Upper lobe of left lung (tissue), 6 donors: ENCODE measurements at regions not wholly inside any gene's neighbourhood (a gene's known extent, or its start where the extent isn't known, plus 50 kb on each side); places are given as distances from the start of the nearest gene placed in this dataset.

ENCODE experiments used
- ATAC-seq, 2 donors: fragments of 200-7000 bp; cut with Tn5 transposase; one replicate each; pipeline ENCODE4 v1.9.1; 2022; ENCODE audit warnings: mild to moderate bottlenecking in 2 of 2, moderate library complexity in 2 of 2; ENCODE audit not compliant: low FRiP score in 2 of 2
- DNase-seq, 2 donors: peaks; one replicate each; pipeline ENCODE4 v3.0.0-alpha.2; 2019 to 2020
- H3K27ac ChIP-seq, 4 donors: fragments of 200-600 bp; sonication (generic); one replicate each; pipeline ENCODE4 v1.5.1; 2016 to 2019
- H3K27me3 ChIP-seq, 4 donors: fragments of 200-600 bp; sonication (generic); one replicate each; pipeline ENCODE4 v1.5.1; 2017 to 2019
- H3K36me3 ChIP-seq, 4 donors: fragments of 200-600 bp; sonication (generic); one replicate each; pipeline ENCODE4 v1.5.1; 2016 to 2019
- H3K4me1 ChIP-seq, 4 donors: fragments of 200-600 bp; sonication (generic); one replicate each; pipeline ENCODE4 v1.5.1; 2018 to 2019
- H3K4me3 ChIP-seq, 4 donors: fragments of 200-600 bp; sonication (generic); one replicate each; pipeline ENCODE4 v1.5.1; 2017 to 2019; ENCODE audit warnings: mild to moderate bottlenecking in 2 of 4, moderate library complexity in 1 of 4
- H3K9me3 ChIP-seq, 4 donors: fragments of 200-600 bp; sonication (generic); one replicate each; pipeline ENCODE4 v1.5.1; 2018 to 2019
- EP300 ChIP-seq, 4 donors: sonication (generic); formaldehyde crosslinking; IDR thresholded peaks; one replicate each; pipeline ENCODE4 v1.5.1; 2017; ENCODE audit warnings: antibody characterized with exemption in 4 of 4, control low read depth in 2 of 4
- POLR2A ChIP-seq, 4 donors: fragments of 450-650 bp; IDR thresholded peaks; one replicate each; pipeline ENCODE4 v1.5.1; 2016 to 2017; ENCODE audit warnings: antibody characterized with exemption in 4 of 4, mild to moderate bottlenecking in 2 of 4
- POLR2AphosphoS5 ChIP-seq, 2 donors: sonication (generic); formaldehyde crosslinking; IDR thresholded peaks; one replicate each; pipeline ENCODE4 v1.5.1; 2017; ENCODE audit warnings: antibody characterized with exemption in 2 of 2
- WGBS, 2 donors: methylation state at CpG; one replicate each; pipeline ENCODE4 v1.1.5; 2017 to 2018; 5-methylcytosine and 5-hydroxymethylcytosine counted together
- TF ChIP-seq, protein P1 (sequence below), 6 experiments: fragments of 450-650 bp in 4 of 6; fragments of 200-600 bp in 2 of 6; sonication (generic) in 2 of 6; IDR thresholded peaks; one replicate each; pipeline ENCODE4 v1.5.1; 2016 to 2019; ENCODE audit warnings: antibody characterized with exemption in 6 of 6
- donor health status: DM: no; HTN: no; CAD: no; lungs with moderate emphysema.
- donor health status: DM: no; HTN: yes; CAD: no; lungs with severe emphysema.

DNA sequence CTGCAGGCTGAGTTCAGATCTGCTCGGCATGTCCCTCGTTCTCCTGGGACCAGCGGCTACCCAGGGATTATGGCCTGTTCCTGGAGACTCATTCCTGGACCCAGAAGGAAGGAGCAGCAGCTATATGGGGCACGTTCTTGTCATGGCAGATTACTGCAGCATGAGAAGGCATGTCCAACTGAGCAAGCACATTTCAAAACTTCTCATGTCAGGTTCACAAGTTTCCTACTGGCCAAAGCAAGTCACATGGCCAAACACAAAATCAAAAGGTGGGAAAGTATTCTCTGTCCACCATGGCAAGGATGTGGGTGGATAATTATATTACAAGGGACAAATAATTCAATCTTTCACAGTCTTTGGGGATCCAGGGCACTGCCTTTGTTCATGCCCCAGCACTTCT, 71.9 kb upstream of the C15orf39 start:
- no peak for TF ChIP-seq EP300 (IDR thresholded peaks at IDR 0.05)
- no peak for TF ChIP-seq POLR2AphosphoS5 (IDR thresholded peaks at IDR 0.05)
- TF ChIP-seq POLR2A (IDR thresholded peaks at IDR 0.05): no peak
- TF ChIP-seq, protein P1, sequence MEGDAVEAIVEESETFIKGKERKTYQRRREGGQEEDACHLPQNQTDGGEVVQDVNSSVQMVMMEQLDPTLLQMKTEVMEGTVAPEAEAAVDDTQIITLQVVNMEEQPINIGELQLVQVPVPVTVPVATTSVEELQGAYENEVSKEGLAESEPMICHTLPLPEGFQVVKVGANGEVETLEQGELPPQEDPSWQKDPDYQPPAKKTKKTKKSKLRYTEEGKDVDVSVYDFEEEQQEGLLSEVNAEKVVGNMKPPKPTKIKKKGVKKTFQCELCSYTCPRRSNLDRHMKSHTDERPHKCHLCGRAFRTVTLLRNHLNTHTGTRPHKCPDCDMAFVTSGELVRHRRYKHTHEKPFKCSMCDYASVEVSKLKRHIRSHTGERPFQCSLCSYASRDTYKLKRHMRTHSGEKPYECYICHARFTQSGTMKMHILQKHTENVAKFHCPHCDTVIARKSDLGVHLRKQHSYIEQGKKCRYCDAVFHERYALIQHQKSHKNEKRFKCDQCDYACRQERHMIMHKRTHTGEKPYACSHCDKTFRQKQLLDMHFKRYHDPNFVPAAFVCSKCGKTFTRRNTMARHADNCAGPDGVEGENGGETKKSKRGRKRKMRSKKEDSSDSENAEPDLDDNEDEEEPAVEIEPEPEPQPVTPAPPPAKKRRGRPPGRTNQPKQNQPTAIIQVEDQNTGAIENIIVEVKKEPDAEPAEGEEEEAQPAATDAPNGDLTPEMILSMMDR (IDR thresholded peaks at IDR 0.05): no peak
- H3K27me3 ChIP-seq: no peaks in the 10 kb centered on the region
- 82 to 89% methylated on average over 1 to 4 of the region's 4 CpGs for WGBS, 2 donors
- H3K9me3 ChIP-seq: no peaks in the 10 kb centered on the region
- H3K27ac ChIP-seq: peak overlapping the region in 1 of 4 donors; percentile 79
- H3K36me3 ChIP-seq: no peaks in the 10 kb centered on the region
- H3K4me3 ChIP-seq: no peak overlapping the region
- peaks cover 13 to 28% (median 20%) of the 10 kb centered on the region in 4 donors for H3K4me1 ChIP-seq
- DNase-seq (no peak), ATAC-seq (no peak)

DNA sequence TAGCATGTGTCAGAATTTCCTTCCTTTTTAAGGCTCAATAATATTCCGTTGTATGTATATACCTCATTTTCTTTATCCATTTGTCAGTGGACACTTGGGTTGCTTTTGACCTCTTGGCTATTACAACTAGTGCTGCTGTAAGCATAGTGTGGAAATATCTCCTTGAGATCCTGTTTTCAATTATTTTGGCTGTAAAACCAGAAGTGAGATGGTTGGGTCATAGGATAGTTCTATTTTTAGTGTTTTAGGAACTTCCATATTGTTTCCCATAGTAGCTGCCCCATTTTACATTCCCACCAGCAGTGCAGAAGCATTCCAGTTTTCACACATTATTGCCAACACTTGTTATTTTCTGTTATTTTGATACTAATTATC, 70.4 kb upstream of the C15orf39 start:
- ATAC-seq (peak in 1 of 2 donors; percentile 80), DNase-seq (no peak)
- no peaks in the 10 kb centered on the region for H3K36me3 ChIP-seq
- TF ChIP-seq POLR2A (IDR thresholded peaks at IDR 0.05) (no peak), POLR2AphosphoS5 (IDR thresholded peaks at IDR 0.05) (peak in 1 of 2 donors; percentile 67), EP300 (IDR thresholded peaks at IDR 0.05) (peak in 1 of 4 donors; percentile 12)
- TF ChIP-seq, protein P1 (IDR thresholded peaks at IDR 0.05): no peak
- H3K9me3 ChIP-seq: no peaks in the 10 kb centered on the region
- H3K4me3 ChIP-seq: no peak overlapping the region
- H3K27me3 ChIP-seq: no peaks in the 10 kb centered on the region
- H3K4me1 ChIP-seq: peaks cover 0 to 13% (median 6%) of the 10 kb centered on the region in 4 donors
- 47 to 53% methylated on average over 1 of the region's 1 CpG for WGBS, 2 donors
- peak overlapping the region; percentile 23 to 79 (median 60) for H3K27ac ChIP-seq

DNA sequence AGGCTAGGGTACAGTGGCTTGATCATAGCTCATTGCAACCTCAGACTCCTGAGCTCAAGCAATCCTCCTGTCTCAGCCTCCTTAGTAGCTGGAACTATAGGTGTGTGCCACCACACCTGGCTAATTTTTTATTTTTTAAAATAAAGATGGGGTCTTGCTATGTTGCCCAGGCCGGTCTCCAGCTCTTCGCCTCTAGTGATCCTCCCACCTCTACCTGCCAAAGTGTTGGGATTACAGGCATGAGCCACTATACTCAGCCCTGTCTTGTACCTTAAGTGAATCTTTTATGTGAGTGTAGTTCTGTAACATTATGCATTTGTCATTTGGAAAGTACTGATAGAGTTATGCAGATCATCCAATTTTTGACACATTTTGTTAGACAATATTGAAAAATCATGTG, 66.9 kb upstream of the C15orf39 start:
- TF ChIP-seq, protein P1 (IDR thresholded peaks at IDR 0.05): no peak
- TF ChIP-seq POLR2A (IDR thresholded peaks at IDR 0.05) (no peak), EP300 (IDR thresholded peaks at IDR 0.05) (no peak), POLR2AphosphoS5 (IDR thresholded peaks at IDR 0.05) (no peak)
- ATAC-seq (no peak), DNase-seq (no peak)
- 96 to 97% methylated on average over 2 of the region's 2 CpGs for WGBS, 2 donors
- no peaks in the 10 kb centered on the region for H3K36me3 ChIP-seq
- peaks cover 0 to 13% (median 6%) of the 10 kb centered on the region in 4 donors for H3K4me1 ChIP-seq
- no peak overlapping the region for H3K4me3 ChIP-seq
- no peak overlapping the region for H3K27ac ChIP-seq
- H3K9me3 ChIP-seq: no peaks in the 10 kb centered on the region
- H3K27me3 ChIP-seq: no peaks in the 10 kb centered on the region

DNA sequence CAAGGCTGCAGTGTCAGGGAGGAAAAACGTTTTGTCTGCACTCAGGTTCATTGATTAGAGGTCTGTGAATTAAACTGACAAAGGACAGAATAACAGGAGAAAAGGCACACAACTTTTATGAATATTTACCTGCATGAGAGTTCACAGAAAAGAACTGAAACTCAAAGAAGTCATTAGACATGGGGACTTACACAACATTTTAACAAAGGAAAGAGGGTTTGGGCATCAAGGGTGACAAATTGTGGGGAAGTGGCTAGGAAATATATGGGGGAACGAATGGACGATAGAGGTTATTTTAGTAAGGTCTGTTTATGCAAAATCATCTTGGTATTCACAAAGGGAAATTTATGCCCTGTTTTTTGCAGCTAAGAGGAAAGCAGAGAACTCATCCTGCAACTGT, 65.6 kb upstream of the C15orf39 start:
- Histone ChIP-seq H3K36me3 (no peaks in the 10 kb centered on the region), H3K4me1 (peaks cover 0 to 4% (median 0%) of the 10 kb centered on the region in 4 donors), H3K9me3 (peaks cover 0 to 2% (median 0%) of the 10 kb centered on the region in 4 donors), H3K27me3 (no peaks in the 10 kb centered on the region), H3K4me3 (no peak overlapping the region), H3K27ac (no peak overlapping the region)
- ATAC-seq: no peak
- no peak for DNase-seq
- no peak for TF ChIP-seq EP300 (IDR thresholded peaks at IDR 0.05)
- no peak for TF ChIP-seq POLR2AphosphoS5 (IDR thresholded peaks at IDR 0.05)
- no peak for TF ChIP-seq POLR2A (IDR thresholded peaks at IDR 0.05)
- TF ChIP-seq, protein P1 (IDR thresholded peaks at IDR 0.05): no peak
- 51 to 63% methylated on average over 3 of the region's 3 CpGs for WGBS, 2 donors

DNA sequence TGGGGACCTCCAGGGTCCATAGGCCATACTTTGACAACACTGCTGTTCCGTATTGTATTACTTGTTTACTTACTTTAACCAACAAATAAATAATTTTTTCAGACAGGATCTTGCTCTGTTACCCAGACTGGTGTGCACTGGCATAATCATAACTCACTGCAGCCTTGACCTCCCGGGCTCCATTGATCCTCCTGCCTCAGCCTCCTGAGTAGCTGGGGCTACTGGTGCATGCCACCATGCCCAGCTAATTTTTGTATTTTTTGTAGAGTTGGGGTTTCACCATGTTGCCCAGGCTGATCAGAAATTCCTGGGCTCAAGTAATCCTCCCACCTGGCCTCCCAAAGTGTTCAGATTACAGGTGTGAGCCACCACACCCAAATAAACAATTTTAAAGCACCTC, 64.9 kb upstream of the C15orf39 start:
- Histone ChIP-seq H3K27ac (no peak overlapping the region), H3K9me3 (peaks cover 0 to 7% (median 2%) of the 10 kb centered on the region in 4 donors), H3K36me3 (no peaks in the 10 kb centered on the region), H3K27me3 (no peaks in the 10 kb centered on the region), H3K4me3 (no peak overlapping the region), H3K4me1 (no peaks in the 10 kb centered on the region)
- no peak for DNase-seq
- TF ChIP-seq, protein P1 (IDR thresholded peaks at IDR 0.05): no peak
- TF ChIP-seq POLR2A (IDR thresholded peaks at IDR 0.05) (no peak), EP300 (IDR thresholded peaks at IDR 0.05) (no peak), POLR2AphosphoS5 (IDR thresholded peaks at IDR 0.05) (no peak)
- WGBS, 2 donors: 89 to 95% methylated on average over 2 of the region's 2 CpGs
- no peak for ATAC-seq
